CD4-positive, alpha-beta T cell (primary cell): ENCODE measurements at regions not wholly inside any gene's neighbourhood (a gene's known extent, or its start where the extent isn't known, plus 50 kb on each side); places are given as distances from the start of the nearest gene placed in this dataset.

Experiments used
- ATAC-seq: fragments of 200-7000 bp; cut with Tn5 transposase; one replicate; pipeline ENCODE4 v1.10.0; 2022; ENCODE audit warnings: mild to moderate bottlenecking; ENCODE audit not compliant: poor library complexity
- CTCF ChIA-PET: fragments of 350-600 bp; sonication (Branson Sonifier 250); formaldehyde crosslinking; loops from one replicate; lab custom pipeline; 2021; ENCODE audit warnings: antibody characterized with exemption, inconsistent platforms; lab: Charles Lee
- POLR2A ChIA-PET: fragments of 350-600 bp; sonication (Branson Sonifier 250); formaldehyde crosslinking; loops from one replicate; lab custom pipeline; 2021; ENCODE audit warnings: antibody characterized with exemption, inconsistent platforms; lab: Charles Lee
- DNase-seq, 14 experiments: peaks; one replicate each; pipeline ENCODE4 v3.0.0-alpha.2; 2013 to 2020; ENCODE audit warnings: mixed read lengths in 2 of 14
- H3K27ac ChIP-seq, 2 donors: one replicate each; pipeline versions ENCODE4 v1.5.1 to v1.7.0; 2013; ENCODE audit warnings: low read length in 2 of 2, low read depth in 1 of 2, mild to moderate bottlenecking in 1 of 2
- H3K27me3 ChIP-seq, 2 experiments: 1 replicate in 1 of 2; 2 replicates in 1 of 2; pipeline versions ENCODE4 v1.6.1 to v1.7.0; 2013; ENCODE audit warnings: low read length in 2 of 2, control low read depth in 1 of 2, mild to moderate bottlenecking in 1 of 2, moderate library complexity in 1 of 2; ENCODE audit not compliant: insufficient read depth in 2 of 2, control insufficient read depth in 1 of 2
- H3K36me3 ChIP-seq: one replicate; pipeline ENCODE4 v1.6.1; 2013; ENCODE audit warnings: low read length, control low read depth; ENCODE audit not compliant: insufficient read depth
- H3K4me1 ChIP-seq: one replicate; pipeline ENCODE4 v1.6.1; 2013; ENCODE audit warnings: low read length, control low read depth; ENCODE audit not compliant: insufficient read depth
- H3K4me3 ChIP-seq: one replicate; pipeline ENCODE4 v1.5.1; 2013; ENCODE audit warnings: mild to moderate bottlenecking, low read length, moderate library complexity
- H3K9me3 ChIP-seq, 2 experiments: 1 replicate in 1 of 2; 2 replicates in 1 of 2; pipeline versions ENCODE4 v1.6.1 to v1.7.0; 2013; ENCODE audit warnings: low read length in 2 of 2, mild to moderate bottlenecking in 2 of 2, control low read depth in 1 of 2, moderate library complexity in 1 of 2; ENCODE audit not compliant: control insufficient read depth in 1 of 2, insufficient read depth in 1 of 2
- H3K27ac Mint-ChIP-seq: one replicate; pipeline ENCODE4 v1.8.0; 2020; ENCODE audit warnings: mixed read lengths
- H3K27me3 Mint-ChIP-seq: one replicate; pipeline ENCODE4 v1.8.0; 2021; ENCODE audit warnings: mixed read lengths
- H3K36me3 Mint-ChIP-seq: one replicate; pipeline ENCODE4 v1.8.0; 2021; ENCODE audit warnings: low read depth, mixed read lengths
- H3K4me1 Mint-ChIP-seq: one replicate; pipeline ENCODE4 v1.8.0; 2021; ENCODE audit warnings: low read depth, mixed read lengths
- H3K4me3 Mint-ChIP-seq: one replicate; pipeline ENCODE4 v1.8.0; 2020; ENCODE audit warnings: mild to moderate bottlenecking, mixed read lengths
- H3K9me3 Mint-ChIP-seq: one replicate; pipeline ENCODE4 v1.8.0; 2020; ENCODE audit warnings: mixed read lengths
- CTCF ChIP-seq: fragments of 200-600 bp; IDR thresholded peaks from one replicate; pipeline ENCODE4 v1.8.0; 2022; ENCODE audit warnings: antibody characterized with exemption, mild to moderate bottlenecking
- intact Hi-C, 2 experiments: fragments of 100-400 bp; cut with DNase I in 1 of 2; cut with micrococcal nuclease in 1 of 2; formaldehyde crosslinking; loops; one replicate each; pipeline versions ENCODE4 v1.15.1 to v1.9.0; 2023 to 2025; cut with DNase I, micrococcal nuclease

GRCh38 chr3:5310509-5310908, 123.0 kb downstream of the EDEM1 start:
- ATAC-seq, result no peak
- no peak overlapping the region for H3K4me3 ChIP-seq
- intact Hi-C loops, result no loop called here
- TF ChIP-seq CTCF, result no peak
- Mint-ChIP-seq H3K4me1 (no peaks in the 10 kb centered on the region), H3K27ac (no peak overlapping the region), H3K9me3 (no peaks in the 10 kb centered on the region), H3K4me3 (no peak overlapping the region), H3K27me3 (no peaks in the 10 kb centered on the region), H3K36me3 (no peaks in the 10 kb centered on the region)
- H3K27me3 ChIP-seq, result no peaks in the 10 kb centered on the region
- H3K4me1 ChIP-seq, result no peaks in the 10 kb centered on the region
- no peaks in the 10 kb centered on the region for H3K36me3 ChIP-seq
- ChIA-PET POLR2A (no interaction called here), CTCF (no interaction called here)
- no peaks in the 10 kb centered on the region for H3K9me3 ChIP-seq
- no peak overlapping the region for H3K27ac ChIP-seq
- no peak for DNase-seq

- H3K27me3 Mint-ChIP-seq, result no peaks in the 10 kb centered on the region
- POLR2A ChIA-PET, result no interaction called here
- DNase-seq (no peak), ATAC-seq (no peak)
- no peak overlapping the region for H3K27ac ChIP-seq
- no peak overlapping the region for H3K4me3 Mint-ChIP-seq
- H3K36me3 Mint-ChIP-seq, result no peaks in the 10 kb centered on the region
- TF ChIP-seq CTCF, result no peak
- no peaks in the 10 kb centered on the region for H3K27me3 ChIP-seq
- no peak overlapping the region for H3K4me3 ChIP-seq
- no peaks in the 10 kb centered on the region for H3K9me3 Mint-ChIP-seq
- H3K4me1 ChIP-seq, result no peaks in the 10 kb centered on the region
- no peak overlapping the region for H3K27ac Mint-ChIP-seq
- no peaks in the 10 kb centered on the region for H3K4me1 Mint-ChIP-seq
- CTCF ChIA-PET, result interaction anchor here (0.6 to 1.7 kb wide), 2 partner anchors 8 to 51 kb away, joined by 3 to 4 read pairs; no protein-coding TSS in a partner anchor
- H3K36me3 ChIP-seq, result no peaks in the 10 kb centered on the region
- H3K9me3 ChIP-seq, result no peaks in the 10 kb centered on the region
- intact Hi-C loops, result no loop called here
Observed at GRCh38 chr3:5312290-5312689, 124.8 kb downstream of the EDEM1 start.

- ChIA-PET CTCF (no interaction called here), POLR2A (no interaction called here)
- Mint-ChIP-seq H3K27me3 (no peaks in the 10 kb centered on the region), H3K4me1 (no peaks in the 10 kb centered on the region), H3K36me3 (no peaks in the 10 kb centered on the region), H3K4me3 (no peak overlapping the region), H3K27ac (no peak overlapping the region), H3K9me3 (no peaks in the 10 kb centered on the region)
- ATAC-seq, result no peak
- Histone ChIP-seq H3K9me3 (no peaks in the 10 kb centered on the region), H3K27ac (no peak overlapping the region), H3K27me3 (no peaks in the 10 kb centered on the region), H3K36me3 (no peaks in the 10 kb centered on the region), H3K4me1 (no peaks in the 10 kb centered on the region), H3K4me3 (no peak overlapping the region)
- no peak for DNase-seq
- intact Hi-C loops, result no loop called here
- TF ChIP-seq CTCF, result no peak
Observed at GRCh38 chr3:5314897-5315296, 127.4 kb downstream of the EDEM1 start.
